ENCODE measurements at regions not wholly inside any gene's neighbourhood (a gene's known extent, or its start where the extent isn't known, plus 50 kb on each side); places are given as distances from the start of the nearest gene placed in this dataset.

- Histone ChIP-seq H3K4me1 (ENCODE audit: low read depth, poor library complexity, severe bottlenecking) (no peaks in the 10 kb centered on the region), H3K27ac (no peak overlapping the region), H3K9ac (no peak overlapping the region), H2AFZ (ENCODE audit: low read depth) (no peak overlapping the region), H3K27me3 (ENCODE audit: insufficient read depth, low read depth) (no peaks in the 10 kb centered on the region; the same call in 1 of the 2 replicates), H3K4me3 (IDR thresholded peaks at IDR 0.05; ENCODE audit: insufficient read depth, low read depth, low read length) (no peak overlapping the region), H3K79me2 (ENCODE audit: insufficient read depth, low read depth) (no peaks in the 10 kb centered on the region), H4K20me1 (ENCODE audit: insufficient read depth) (no peaks in the 10 kb centered on the region), H3K36me3 (ENCODE audit: insufficient read depth) (no peaks in the 10 kb centered on the region), H3K4me2 (no peak overlapping the region)
- TF ChIP-seq, protein P1, sequence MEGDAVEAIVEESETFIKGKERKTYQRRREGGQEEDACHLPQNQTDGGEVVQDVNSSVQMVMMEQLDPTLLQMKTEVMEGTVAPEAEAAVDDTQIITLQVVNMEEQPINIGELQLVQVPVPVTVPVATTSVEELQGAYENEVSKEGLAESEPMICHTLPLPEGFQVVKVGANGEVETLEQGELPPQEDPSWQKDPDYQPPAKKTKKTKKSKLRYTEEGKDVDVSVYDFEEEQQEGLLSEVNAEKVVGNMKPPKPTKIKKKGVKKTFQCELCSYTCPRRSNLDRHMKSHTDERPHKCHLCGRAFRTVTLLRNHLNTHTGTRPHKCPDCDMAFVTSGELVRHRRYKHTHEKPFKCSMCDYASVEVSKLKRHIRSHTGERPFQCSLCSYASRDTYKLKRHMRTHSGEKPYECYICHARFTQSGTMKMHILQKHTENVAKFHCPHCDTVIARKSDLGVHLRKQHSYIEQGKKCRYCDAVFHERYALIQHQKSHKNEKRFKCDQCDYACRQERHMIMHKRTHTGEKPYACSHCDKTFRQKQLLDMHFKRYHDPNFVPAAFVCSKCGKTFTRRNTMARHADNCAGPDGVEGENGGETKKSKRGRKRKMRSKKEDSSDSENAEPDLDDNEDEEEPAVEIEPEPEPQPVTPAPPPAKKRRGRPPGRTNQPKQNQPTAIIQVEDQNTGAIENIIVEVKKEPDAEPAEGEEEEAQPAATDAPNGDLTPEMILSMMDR (conservative IDR thresholded peaks at IDR 0.05; ENCODE audit: low read depth, low read length) = no peak
These were observed 104.1 kb downstream of the TPRA1 start for GRCh38 chr3:127486321-127486944.

GRCh38 chr3:127485396-127486170, 105.0 kb downstream of the TPRA1 start:
- Histone ChIP-seq H3K27ac (no peak overlapping the region), H3K4me1 (ENCODE audit: low read depth, poor library complexity, severe bottlenecking) (no peaks in the 10 kb centered on the region), H3K27me3 (ENCODE audit: insufficient read depth, low read depth) (no peaks in the 10 kb centered on the region; the same call in 1 of the 2 replicates), H3K4me2 (no peak overlapping the region), H3K36me3 (ENCODE audit: insufficient read depth) (no peaks in the 10 kb centered on the region), H3K9ac (no peak overlapping the region), H3K79me2 (ENCODE audit: insufficient read depth, low read depth) (no peaks in the 10 kb centered on the region), H2AFZ (ENCODE audit: low read depth) (no peak overlapping the region), H4K20me1 (ENCODE audit: insufficient read depth) (no peaks in the 10 kb centered on the region), H3K4me3 (IDR thresholded peaks at IDR 0.05; ENCODE audit: insufficient read depth, low read depth, low read length) (no peak overlapping the region)
- TF ChIP-seq, protein P1 (conservative IDR thresholded peaks at IDR 0.05; ENCODE audit: low read depth, low read length) = no peak

GRCh38 chr3:127484601-127485388, 105.7 kb downstream of the TPRA1 start:
- H3K27me3 ChIP-seq (ENCODE audit: insufficient read depth, low read depth) = no peaks in the 10 kb centered on the region; the same call in 1 of the 2 replicates
- H3K9ac ChIP-seq = no peak overlapping the region
- no peak overlapping the region for H3K27ac ChIP-seq
- H2AFZ ChIP-seq (ENCODE audit: low read depth) = no peak overlapping the region
- no peaks in the 10 kb centered on the region for H3K79me2 ChIP-seq (ENCODE audit: insufficient read depth, low read depth)
- no peaks in the 10 kb centered on the region for H4K20me1 ChIP-seq (ENCODE audit: insufficient read depth)
- no peak overlapping the region for H3K4me2 ChIP-seq
- H3K4me1 ChIP-seq (ENCODE audit: low read depth, poor library complexity, severe bottlenecking) = no peaks in the 10 kb centered on the region
- H3K36me3 ChIP-seq (ENCODE audit: insufficient read depth) = no peaks in the 10 kb centered on the region
- TF ChIP-seq, protein P1 (conservative IDR thresholded peaks at IDR 0.05; ENCODE audit: low read depth, low read length) = no peak
- no peak overlapping the region for H3K4me3 ChIP-seq (IDR thresholded peaks at IDR 0.05; ENCODE audit: insufficient read depth, low read depth, low read length)

GRCh38 chr3:127483902-127484591, 106.5 kb downstream of the TPRA1 start:
- TF ChIP-seq, protein P1 (conservative IDR thresholded peaks at IDR 0.05; ENCODE audit: low read depth, low read length) = no peak
- H3K27me3 ChIP-seq (ENCODE audit: insufficient read depth, low read depth) = no peaks in the 10 kb centered on the region; the same call in 1 of the 2 replicates
- H3K4me1 ChIP-seq (ENCODE audit: low read depth, poor library complexity, severe bottlenecking) = no peaks in the 10 kb centered on the region
- no peaks in the 10 kb centered on the region for H3K36me3 ChIP-seq (ENCODE audit: insufficient read depth)
- no peak overlapping the region for H3K27ac ChIP-seq
- H3K4me2 ChIP-seq = no peak overlapping the region
- no peak overlapping the region for H3K4me3 ChIP-seq (IDR thresholded peaks at IDR 0.05; ENCODE audit: insufficient read depth, low read depth, low read length)
- H3K9ac ChIP-seq = no peak overlapping the region
- no peaks in the 10 kb centered on the region for H3K79me2 ChIP-seq (ENCODE audit: insufficient read depth, low read depth)
- H2AFZ ChIP-seq (ENCODE audit: low read depth) = no peak overlapping the region
- H4K20me1 ChIP-seq (ENCODE audit: insufficient read depth) = no peaks in the 10 kb centered on the region
